ENCODE measurements at regions not wholly inside any gene's neighbourhood (a gene's known extent, or its start where the extent isn't known, plus 50 kb on each side); places are given as distances from the start of the nearest gene placed in this dataset.

- no peak overlapping the region for H3K4me3 ChIP-seq
- no peaks in the 10 kb centered on the region for H3K36me3 ChIP-seq
- no peaks in the 10 kb centered on the region for H3K9me3 ChIP-seq (replicated peaks)
- no peaks in the 10 kb centered on the region for H3K4me1 ChIP-seq
- no peak overlapping the region for H3K27ac ChIP-seq (replicated peaks)
- peaks cover 12% of the 10 kb centered on the region for H3K27me3 ChIP-seq (ENCODE audit: low read depth)
- TF ChIP-seq, protein P1, sequence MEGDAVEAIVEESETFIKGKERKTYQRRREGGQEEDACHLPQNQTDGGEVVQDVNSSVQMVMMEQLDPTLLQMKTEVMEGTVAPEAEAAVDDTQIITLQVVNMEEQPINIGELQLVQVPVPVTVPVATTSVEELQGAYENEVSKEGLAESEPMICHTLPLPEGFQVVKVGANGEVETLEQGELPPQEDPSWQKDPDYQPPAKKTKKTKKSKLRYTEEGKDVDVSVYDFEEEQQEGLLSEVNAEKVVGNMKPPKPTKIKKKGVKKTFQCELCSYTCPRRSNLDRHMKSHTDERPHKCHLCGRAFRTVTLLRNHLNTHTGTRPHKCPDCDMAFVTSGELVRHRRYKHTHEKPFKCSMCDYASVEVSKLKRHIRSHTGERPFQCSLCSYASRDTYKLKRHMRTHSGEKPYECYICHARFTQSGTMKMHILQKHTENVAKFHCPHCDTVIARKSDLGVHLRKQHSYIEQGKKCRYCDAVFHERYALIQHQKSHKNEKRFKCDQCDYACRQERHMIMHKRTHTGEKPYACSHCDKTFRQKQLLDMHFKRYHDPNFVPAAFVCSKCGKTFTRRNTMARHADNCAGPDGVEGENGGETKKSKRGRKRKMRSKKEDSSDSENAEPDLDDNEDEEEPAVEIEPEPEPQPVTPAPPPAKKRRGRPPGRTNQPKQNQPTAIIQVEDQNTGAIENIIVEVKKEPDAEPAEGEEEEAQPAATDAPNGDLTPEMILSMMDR (IDR thresholded peaks at IDR 0.05; ENCODE audit: borderline replicate concordance), result no peak
- DNase-seq, result no peak
- intact Hi-C loops (cut with micrococcal nuclease), result no loop called here
These were observed 611.5 kb upstream of the DPP6 start for GRCh38 chr7:153440715-153441114.

DNA sequence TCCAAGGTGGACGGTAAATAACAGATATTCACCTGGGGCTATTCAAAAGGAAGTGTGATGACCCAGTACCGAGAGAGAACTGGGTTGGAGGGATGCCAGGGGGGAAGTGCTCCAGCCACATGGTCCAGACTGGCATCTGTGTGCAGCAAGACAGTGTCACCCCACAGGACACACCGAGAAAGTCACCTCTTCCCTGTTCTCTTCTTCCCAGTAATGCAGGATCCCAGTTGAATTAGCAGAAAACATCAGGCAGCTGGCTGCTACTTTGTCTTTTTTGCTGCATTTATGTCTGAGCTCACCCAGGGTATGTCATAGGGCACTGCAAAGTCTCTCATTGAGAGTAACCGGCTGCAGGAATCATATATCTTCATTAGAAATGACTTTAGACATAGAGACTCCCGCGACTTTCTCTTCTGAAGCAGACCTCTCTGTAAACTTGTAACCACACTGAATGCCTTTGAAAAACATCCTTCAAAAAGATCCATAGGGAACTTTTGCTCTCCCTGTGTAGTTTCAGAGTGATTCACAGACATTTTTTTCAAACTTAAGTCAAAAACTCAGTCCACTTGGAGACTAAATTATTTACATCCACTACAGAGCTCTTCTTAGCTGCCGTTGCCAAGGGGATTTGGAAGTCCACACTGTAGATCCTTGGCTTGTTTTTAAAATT lies 609.0 kb upstream of the DPP6 start:
- intact Hi-C loops (cut with micrococcal nuclease), result no loop called here
- Histone ChIP-seq H3K9me3 (replicated peaks) (no peaks in the 10 kb centered on the region), H3K27ac (replicated peaks) (no peak overlapping the region), H3K4me1 (no peaks in the 10 kb centered on the region), H3K36me3 (no peaks in the 10 kb centered on the region), H3K27me3 (ENCODE audit: low read depth) (peaks cover 12% of the 10 kb centered on the region), H3K4me3 (no peak overlapping the region)
- TF ChIP-seq, protein P1 (IDR thresholded peaks at IDR 0.05; ENCODE audit: borderline replicate concordance), result no peak
- no peak for DNase-seq

GRCh38 chr7:153444641-153445040 lies 607.6 kb upstream of the DPP6 start:
- Histone ChIP-seq H3K36me3 (no peaks in the 10 kb centered on the region), H3K27ac (replicated peaks) (no peak overlapping the region), H3K27me3 (ENCODE audit: low read depth) (peaks cover 12% of the 10 kb centered on the region), H3K9me3 (replicated peaks) (no peaks in the 10 kb centered on the region), H3K4me1 (no peaks in the 10 kb centered on the region), H3K4me3 (no peak overlapping the region)
- no peak for DNase-seq
- intact Hi-C loops (cut with micrococcal nuclease), result no loop called here
- TF ChIP-seq, protein P1 (IDR thresholded peaks at IDR 0.05; ENCODE audit: borderline replicate concordance), result no peak

- Histone ChIP-seq H3K27me3 (ENCODE audit: low read depth) (peaks cover 10% of the 10 kb centered on the region), H3K36me3 (no peaks in the 10 kb centered on the region), H3K4me1 (no peaks in the 10 kb centered on the region), H3K9me3 (replicated peaks) (no peaks in the 10 kb centered on the region), H3K27ac (replicated peaks) (no peak overlapping the region), H3K4me3 (no peak overlapping the region)
- TF ChIP-seq, protein P1 (IDR thresholded peaks at IDR 0.05; ENCODE audit: borderline replicate concordance), result no peak
- intact Hi-C loops (cut with micrococcal nuclease), result no loop called here
- no peak for DNase-seq
These were observed 606.6 kb upstream of the DPP6 start for GRCh38 chr7:153445641-153446040.

- peaks cover 8% of the 10 kb centered on the region for H3K27me3 ChIP-seq (ENCODE audit: low read depth)
- TF ChIP-seq, protein P1 (IDR thresholded peaks at IDR 0.05; ENCODE audit: borderline replicate concordance), result no peak
- H3K27ac ChIP-seq (replicated peaks), result no peak overlapping the region
- no peaks in the 10 kb centered on the region for H3K36me3 ChIP-seq
- no peak for DNase-seq
- H3K9me3 ChIP-seq (replicated peaks), result no peaks in the 10 kb centered on the region
- no peak overlapping the region for H3K4me3 ChIP-seq
- no peaks in the 10 kb centered on the region for H3K4me1 ChIP-seq
- intact Hi-C loops (cut with micrococcal nuclease), result no loop called here
These were observed 605.7 kb upstream of the DPP6 start for GRCh38 chr7:153446490-153446889.
